Psoas muscle (tissue), 7 donors: ENCODE measurements at regions not wholly inside any gene's neighbourhood (a gene's known extent, or its start where the extent isn't known, plus 50 kb on each side); places are given as distances from the start of the nearest gene placed in this dataset.

Source experiments
- ATAC-seq, 4 donors: fragments of 200-7000 bp; cut with Tn5 transposase; one replicate each; pipeline ENCODE4 v1.9.1; 2020; ENCODE audit warnings: moderate library complexity in 3 of 4, mild to moderate bottlenecking in 2 of 4
- DNase-seq, 2 donors: peaks; one replicate each; pipeline ENCODE4 v3.0.0-alpha.2; 2020
- H3K27ac ChIP-seq: fragments of 200-600 bp; one replicate; pipeline ENCODE4 v1.8.0; 2022
- H3K27me3 ChIP-seq, 3 donors: fragments of 200-600 bp in 1 of 3; one replicate each; pipeline versions ENCODE4 v1.6.1 to v1.8.0; 2013 to 2022; ENCODE audit warnings: low read length in 2 of 3, mild to moderate bottlenecking in 2 of 3, moderate library complexity in 1 of 3; ENCODE audit not compliant: insufficient read depth in 3 of 3
- H3K36me3 ChIP-seq, 2 donors: fragments of 200-600 bp in 1 of 2; one replicate each; pipeline versions ENCODE4 v1.6.1 to v1.8.0; 2013 to 2022; ENCODE audit warnings: low read depth in 1 of 2, mild to moderate bottlenecking in 1 of 2, moderate library complexity in 1 of 2; ENCODE audit not compliant: insufficient read depth in 1 of 2
- H3K4me1 ChIP-seq: fragments of 200-600 bp; one replicate; pipeline ENCODE4 v1.8.0; 2022
- H3K4me3 ChIP-seq: fragments of 200-600 bp; one replicate; pipeline ENCODE4 v1.8.0; 2022; ENCODE audit warnings: mild to moderate bottlenecking
- H3K9me3 ChIP-seq: fragments of 200-600 bp; one replicate; pipeline ENCODE4 v1.8.0; 2022
- CTCF ChIP-seq: fragments of 200-600 bp; IDR thresholded peaks from one replicate; pipeline ENCODE4 v1.8.0; 2022; ENCODE audit warnings: antibody characterized with exemption
- WGBS, 3 donors: extraction: QIAGEN DNeasy Blood & Tissue Kit; methylation state at CpG; one replicate each; pipeline versions ENCODE4 v1.1.6 to v1.1.7; 2013; 5-methylcytosine and 5-hydroxymethylcytosine counted together
- intact Hi-C, 2 donors: fragments of 100-400 bp; cut with DNase I; formaldehyde crosslinking; loops; one replicate each; pipeline versions ENCODE4 v1.11.0 to v1.14.2; 2022
- donor health status: healthy with polysubstance abuse.
- donor health status: DM: no; HTN: no; CAD: no; lungs with moderate emphysema.
- donor health status: Bipolar disorder and iron deficiency.
- donor health status: healthy.
- donor health status: DM: yes; HTN: yes; CAD: no.
- donor health status: DM: no; HTN: no; CAD: no.
- donor health status: DM: yes; HTN: yes; CAD: no.

GRCh38 chr4:59629348-59629747, 1570.8 kb upstream of the ADGRL3 start:
- Histone ChIP-seq H3K4me3 (no peak overlapping the region), H3K27ac (no peak overlapping the region), H3K36me3 (no peaks in the 10 kb centered on the region), H3K27me3 (no peaks in the 10 kb centered on the region), H3K9me3 (no peaks in the 10 kb centered on the region), H3K4me1 (no peaks in the 10 kb centered on the region)
- ATAC-seq, result no peak
- intact Hi-C loops, result no loop called here
- TF ChIP-seq CTCF, result no peak
- DNase-seq, result no peak
- 42 to 64% (median 51%) methylated on average over 1 of the region's 1 CpG for WGBS, 3 donors

GRCh38 chr4:59630235-59630634, 1569.9 kb upstream of the ADGRL3 start:
- intact Hi-C loops, result no loop called here
- Histone ChIP-seq H3K4me3 (no peak overlapping the region), H3K36me3 (no peaks in the 10 kb centered on the region), H3K27ac (no peak overlapping the region), H3K27me3 (no peaks in the 10 kb centered on the region), H3K9me3 (no peaks in the 10 kb centered on the region), H3K4me1 (no peaks in the 10 kb centered on the region)
- TF ChIP-seq CTCF, result no peak
- no peak for ATAC-seq
- WGBS, 3 donors, result 79 to 88% (median 85%) methylated on average over 3 of the region's 3 CpGs
- DNase-seq, result no peak

- intact Hi-C loops, result no loop called here
- Histone ChIP-seq H3K4me3 (no peak overlapping the region), H3K9me3 (no peaks in the 10 kb centered on the region), H3K27me3 (no peaks in the 10 kb centered on the region), H3K36me3 (no peaks in the 10 kb centered on the region), H3K27ac (no peak overlapping the region), H3K4me1 (no peaks in the 10 kb centered on the region)
- no peak for ATAC-seq
- DNase-seq, result no peak
- no peak for TF ChIP-seq CTCF
Measured at GRCh38 chr4:59630922-59631321, 1569.2 kb upstream of the ADGRL3 start.

GRCh38 chr4:59637596-59637995, 1562.5 kb upstream of the ADGRL3 start:
- ATAC-seq (no peak), DNase-seq (no peak)
- Histone ChIP-seq H3K9me3 (peaks cover 7% of the 10 kb centered on the region), H3K27ac (no peak overlapping the region), H3K36me3 (no peaks in the 10 kb centered on the region), H3K27me3 (no peaks in the 10 kb centered on the region), H3K4me3 (no peak overlapping the region), H3K4me1 (no peaks in the 10 kb centered on the region)
- WGBS, 3 donors, result 76 to 79% (median 77%) methylated on average over 1 of the region's 1 CpG
- TF ChIP-seq CTCF, result no peak
- intact Hi-C loops, result no loop called here

GRCh38 chr4:59643682-59644081, 1556.4 kb upstream of the ADGRL3 start:
- no peak for ATAC-seq
- TF ChIP-seq CTCF, result no peak
- Histone ChIP-seq H3K27ac (no peak overlapping the region), H3K4me3 (no peak overlapping the region), H3K4me1 (no peaks in the 10 kb centered on the region), H3K27me3 (no peaks in the 10 kb centered on the region), H3K9me3 (peaks cover 12% of the 10 kb centered on the region), H3K36me3 (no peaks in the 10 kb centered on the region)
- no peak for DNase-seq
- WGBS, 3 donors, result 78 to 90% (median 83%) methylated on average over 1 of the region's 1 CpG
- intact Hi-C loops, result no loop called here
